ENCODE measurements at regions not wholly inside any gene's neighbourhood (a gene's known extent, or its start where the extent isn't known, plus 50 kb on each side); places are given as distances from the start of the nearest gene placed in this dataset.

DNA sequence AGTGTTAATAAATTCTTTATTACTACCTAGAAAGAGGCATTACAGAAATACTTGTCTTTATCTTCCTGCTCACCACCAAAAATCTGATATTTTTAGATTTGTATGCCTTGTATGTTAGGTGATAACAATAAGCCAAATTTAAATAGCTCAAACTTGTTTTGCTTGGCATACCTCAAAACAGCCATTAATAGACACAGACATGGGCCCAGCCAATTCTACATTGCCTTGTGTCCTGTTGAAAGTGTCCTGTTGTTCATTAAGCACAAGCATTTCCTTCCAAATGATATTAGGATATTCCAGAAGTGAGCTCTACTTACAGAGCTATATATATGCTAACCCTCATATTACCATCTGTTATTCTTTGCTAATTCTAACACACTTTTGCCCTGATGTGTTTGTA lies 438.6 kb upstream of the ZNF385D start:
- Histone ChIP-seq H3K9me3 (ENCODE audit: low read depth, low read length) (no peaks in the 10 kb centered on the region), H3K79me2 (ENCODE audit: insufficient read depth, low read length) (no peaks in the 10 kb centered on the region), H2AFZ (ENCODE audit: low read length) (no peak overlapping the region), H3K4me2 (ENCODE audit: insufficient read depth, low read length) (no peak overlapping the region), H3K4me3 (ENCODE audit: insufficient read depth, low read length) (no peak overlapping the region), H4K20me1 (ENCODE audit: insufficient read depth, low read length) (no peaks in the 10 kb centered on the region), H3K27ac (ENCODE audit: low read depth, low read length) (no peak overlapping the region), H3K36me3 (ENCODE audit: insufficient read depth, low read length) (no peaks in the 10 kb centered on the region), H3K27me3 (ENCODE audit: insufficient read depth, low read length) (no peaks in the 10 kb centered on the region), H3K4me1 (ENCODE audit: insufficient read depth, low read length) (no peaks in the 10 kb centered on the region)
- no peak for DNase-seq (ENCODE audit: insufficient read length, low spot score, missing footprints)
- TF ChIP-seq, protein P1, sequence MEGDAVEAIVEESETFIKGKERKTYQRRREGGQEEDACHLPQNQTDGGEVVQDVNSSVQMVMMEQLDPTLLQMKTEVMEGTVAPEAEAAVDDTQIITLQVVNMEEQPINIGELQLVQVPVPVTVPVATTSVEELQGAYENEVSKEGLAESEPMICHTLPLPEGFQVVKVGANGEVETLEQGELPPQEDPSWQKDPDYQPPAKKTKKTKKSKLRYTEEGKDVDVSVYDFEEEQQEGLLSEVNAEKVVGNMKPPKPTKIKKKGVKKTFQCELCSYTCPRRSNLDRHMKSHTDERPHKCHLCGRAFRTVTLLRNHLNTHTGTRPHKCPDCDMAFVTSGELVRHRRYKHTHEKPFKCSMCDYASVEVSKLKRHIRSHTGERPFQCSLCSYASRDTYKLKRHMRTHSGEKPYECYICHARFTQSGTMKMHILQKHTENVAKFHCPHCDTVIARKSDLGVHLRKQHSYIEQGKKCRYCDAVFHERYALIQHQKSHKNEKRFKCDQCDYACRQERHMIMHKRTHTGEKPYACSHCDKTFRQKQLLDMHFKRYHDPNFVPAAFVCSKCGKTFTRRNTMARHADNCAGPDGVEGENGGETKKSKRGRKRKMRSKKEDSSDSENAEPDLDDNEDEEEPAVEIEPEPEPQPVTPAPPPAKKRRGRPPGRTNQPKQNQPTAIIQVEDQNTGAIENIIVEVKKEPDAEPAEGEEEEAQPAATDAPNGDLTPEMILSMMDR (IDR thresholded peaks at IDR 0.05; ENCODE audit: extremely low read depth, low read depth, low read length) = no peak

DNA sequence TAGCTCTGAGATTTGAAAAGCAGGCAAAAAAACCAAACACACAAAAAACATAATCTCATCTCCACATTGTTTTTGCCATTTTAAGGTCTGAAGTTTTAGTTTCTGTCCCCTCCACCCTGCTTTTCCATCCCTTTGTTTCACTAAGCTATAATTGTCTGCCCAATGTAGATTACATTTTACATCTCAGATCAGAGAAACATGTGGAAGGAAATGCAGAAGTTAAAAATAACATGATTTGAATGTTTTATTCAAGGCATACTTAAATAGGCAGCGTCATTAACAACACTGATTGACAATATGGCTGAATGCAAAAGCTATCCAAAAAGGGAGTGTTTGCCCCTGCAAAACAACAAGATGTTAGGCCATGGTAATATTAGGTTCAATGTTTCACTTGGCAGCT lies 448.1 kb upstream of the ZNF385D start:
- no peak overlapping the region for H3K4me2 ChIP-seq (ENCODE audit: insufficient read depth, low read length)
- no peak for DNase-seq (ENCODE audit: insufficient read length, low spot score, missing footprints)
- H3K4me1 ChIP-seq (ENCODE audit: insufficient read depth, low read length) = no peaks in the 10 kb centered on the region
- no peak overlapping the region for H3K27ac ChIP-seq (ENCODE audit: low read depth, low read length)
- no peaks in the 10 kb centered on the region for H3K79me2 ChIP-seq (ENCODE audit: insufficient read depth, low read length)
- H3K27me3 ChIP-seq (ENCODE audit: insufficient read depth, low read length) = no peaks in the 10 kb centered on the region
- no peaks in the 10 kb centered on the region for H3K36me3 ChIP-seq (ENCODE audit: insufficient read depth, low read length)
- no peak overlapping the region for H2AFZ ChIP-seq (ENCODE audit: low read length)
- no peaks in the 10 kb centered on the region for H3K9me3 ChIP-seq (ENCODE audit: low read depth, low read length)
- TF ChIP-seq, protein P1 (IDR thresholded peaks at IDR 0.05; ENCODE audit: extremely low read depth, low read depth, low read length) = no peak
- no peak overlapping the region for H3K4me3 ChIP-seq (ENCODE audit: insufficient read depth, low read length)
- no peaks in the 10 kb centered on the region for H4K20me1 ChIP-seq (ENCODE audit: insufficient read depth, low read length)

DNA sequence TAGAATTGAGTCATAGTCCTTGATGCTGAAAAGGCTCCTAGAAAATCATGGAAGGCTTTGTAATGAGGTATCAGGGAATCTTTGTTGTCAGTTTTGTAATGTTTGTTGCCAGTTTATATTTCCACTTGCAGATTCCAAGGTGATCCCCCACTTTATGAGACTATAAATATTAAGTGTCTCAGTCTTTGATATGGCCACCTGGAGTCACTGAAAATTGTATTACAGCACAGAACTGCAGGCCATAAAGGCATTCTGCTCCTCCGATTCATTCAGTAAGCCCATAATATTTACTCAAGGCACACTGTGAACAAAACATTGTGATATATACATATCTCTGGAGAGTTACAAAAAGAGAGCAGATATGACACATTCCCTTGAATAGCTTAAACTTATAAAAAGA lies 457.8 kb upstream of the ZNF385D start:
- H3K4me3 ChIP-seq (ENCODE audit: insufficient read depth, low read length) = no peak overlapping the region
- H3K27me3 ChIP-seq (ENCODE audit: insufficient read depth, low read length) = no peaks in the 10 kb centered on the region
- no peaks in the 10 kb centered on the region for H3K4me1 ChIP-seq (ENCODE audit: insufficient read depth, low read length)
- no peaks in the 10 kb centered on the region for H3K79me2 ChIP-seq (ENCODE audit: insufficient read depth, low read length)
- H3K27ac ChIP-seq (ENCODE audit: low read depth, low read length) = no peak overlapping the region
- no peaks in the 10 kb centered on the region for H4K20me1 ChIP-seq (ENCODE audit: insufficient read depth, low read length)
- no peaks in the 10 kb centered on the region for H3K9me3 ChIP-seq (ENCODE audit: low read depth, low read length)
- no peaks in the 10 kb centered on the region for H3K36me3 ChIP-seq (ENCODE audit: insufficient read depth, low read length)
- no peak overlapping the region for H3K4me2 ChIP-seq (ENCODE audit: insufficient read depth, low read length)
- H2AFZ ChIP-seq (ENCODE audit: low read length) = no peak overlapping the region
- TF ChIP-seq, protein P1 (IDR thresholded peaks at IDR 0.05; ENCODE audit: extremely low read depth, low read depth, low read length) = no peak
- no peak for DNase-seq (ENCODE audit: insufficient read length, low spot score, missing footprints)

DNA sequence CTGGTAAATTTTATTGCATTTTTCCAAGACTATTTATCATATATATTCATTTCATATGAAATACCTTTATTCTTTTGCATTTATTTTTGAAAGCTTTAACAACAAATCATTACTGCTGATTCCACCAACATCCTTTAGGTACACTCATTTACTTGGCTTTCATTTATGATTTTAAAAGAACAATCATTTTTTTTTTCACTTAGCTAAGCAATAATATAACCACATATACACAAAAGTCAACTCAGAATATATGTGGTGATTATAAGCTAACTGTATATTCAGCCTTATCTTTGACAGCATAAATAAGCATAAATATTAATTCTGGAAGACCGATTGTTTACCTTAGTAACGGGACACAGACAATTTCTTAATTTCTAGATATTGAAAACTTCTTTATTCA lies 458.6 kb upstream of the ZNF385D start:
- H3K27me3 ChIP-seq (ENCODE audit: insufficient read depth, low read length) = no peaks in the 10 kb centered on the region
- no peak for DNase-seq (ENCODE audit: insufficient read length, low spot score, missing footprints)
- H3K9me3 ChIP-seq (ENCODE audit: low read depth, low read length) = no peaks in the 10 kb centered on the region
- H3K79me2 ChIP-seq (ENCODE audit: insufficient read depth, low read length) = no peaks in the 10 kb centered on the region
- no peak overlapping the region for H3K27ac ChIP-seq (ENCODE audit: low read depth, low read length)
- TF ChIP-seq, protein P1 (IDR thresholded peaks at IDR 0.05; ENCODE audit: extremely low read depth, low read depth, low read length) = no peak
- no peaks in the 10 kb centered on the region for H3K36me3 ChIP-seq (ENCODE audit: insufficient read depth, low read length)
- H3K4me3 ChIP-seq (ENCODE audit: insufficient read depth, low read length) = no peak overlapping the region
- no peaks in the 10 kb centered on the region for H4K20me1 ChIP-seq (ENCODE audit: insufficient read depth, low read length)
- no peaks in the 10 kb centered on the region for H3K4me1 ChIP-seq (ENCODE audit: insufficient read depth, low read length)
- H3K4me2 ChIP-seq (ENCODE audit: insufficient read depth, low read length) = no peak overlapping the region
- no peak overlapping the region for H2AFZ ChIP-seq (ENCODE audit: low read length)
